ENCODE measurements at regions not wholly inside any gene's neighbourhood (a gene's known extent, or its start where the extent isn't known, plus 50 kb on each side); places are given as distances from the start of the nearest gene placed in this dataset.
"Not testable (repeated sequence)": the region's sequence is repeated elsewhere in the genome, so short reads cannot be mapped to it uniquely, and the experiment has no call there.

GRCh38 chr2:194526121-194526520 is 1130.9 kb upstream of the SLC39A10 start:
- Mint-ChIP-seq H3K27me3 (ENCODE audit: insufficient read depth, unreplicated experiment) (peaks cover 3% of the 10 kb centered on the region), H3K4me1 (ENCODE audit: low read depth, unreplicated experiment) (no peaks in the 10 kb centered on the region), H3K27ac (ENCODE audit: unreplicated experiment) (no peak overlapping the region), H3K4me3 (ENCODE audit: unreplicated experiment) (no peak overlapping the region), H3K9me3 (ENCODE audit: unreplicated experiment) (no peaks in the 10 kb centered on the region), H3K36me3 (ENCODE audit: insufficient read depth, unreplicated experiment) (no peaks in the 10 kb centered on the region)
- H3K9me3 ChIP-seq: no peaks in the 10 kb centered on the region
- no peaks in the 10 kb centered on the region for H3K4me1 ChIP-seq
- no TSS peak for BruUV-seq (replicated peaks)
- CTCF ChIA-PET: no interaction called here
- H3K36me3 ChIP-seq (ENCODE audit: control insufficient read depth, insufficient read depth, low read length): no peaks in the 10 kb centered on the region
- no peak for DNase-seq
- H3K27me3 ChIP-seq (replicated peaks; ENCODE audit: control insufficient read depth, insufficient read depth, low read length): no peaks in the 10 kb centered on the region
- POLR2A ChIA-PET: no interaction called here
- no peak overlapping the region for H3K4me3 ChIP-seq (ENCODE audit: low read depth, low read length)
- intact Hi-C loops (cut with micrococcal nuclease; ENCODE audit: unreplicated experiment): no loop called here
- TF ChIP-seq, protein P1, sequence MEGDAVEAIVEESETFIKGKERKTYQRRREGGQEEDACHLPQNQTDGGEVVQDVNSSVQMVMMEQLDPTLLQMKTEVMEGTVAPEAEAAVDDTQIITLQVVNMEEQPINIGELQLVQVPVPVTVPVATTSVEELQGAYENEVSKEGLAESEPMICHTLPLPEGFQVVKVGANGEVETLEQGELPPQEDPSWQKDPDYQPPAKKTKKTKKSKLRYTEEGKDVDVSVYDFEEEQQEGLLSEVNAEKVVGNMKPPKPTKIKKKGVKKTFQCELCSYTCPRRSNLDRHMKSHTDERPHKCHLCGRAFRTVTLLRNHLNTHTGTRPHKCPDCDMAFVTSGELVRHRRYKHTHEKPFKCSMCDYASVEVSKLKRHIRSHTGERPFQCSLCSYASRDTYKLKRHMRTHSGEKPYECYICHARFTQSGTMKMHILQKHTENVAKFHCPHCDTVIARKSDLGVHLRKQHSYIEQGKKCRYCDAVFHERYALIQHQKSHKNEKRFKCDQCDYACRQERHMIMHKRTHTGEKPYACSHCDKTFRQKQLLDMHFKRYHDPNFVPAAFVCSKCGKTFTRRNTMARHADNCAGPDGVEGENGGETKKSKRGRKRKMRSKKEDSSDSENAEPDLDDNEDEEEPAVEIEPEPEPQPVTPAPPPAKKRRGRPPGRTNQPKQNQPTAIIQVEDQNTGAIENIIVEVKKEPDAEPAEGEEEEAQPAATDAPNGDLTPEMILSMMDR (IDR thresholded peaks at IDR 0.05; ENCODE audit: insufficient read depth in 1 of 2, low read depth in 1 of 2, low read length in 1 of 2, severe bottlenecking in 1 of 2, unreplicated experiment in 1 of 2): no peak

DNA sequence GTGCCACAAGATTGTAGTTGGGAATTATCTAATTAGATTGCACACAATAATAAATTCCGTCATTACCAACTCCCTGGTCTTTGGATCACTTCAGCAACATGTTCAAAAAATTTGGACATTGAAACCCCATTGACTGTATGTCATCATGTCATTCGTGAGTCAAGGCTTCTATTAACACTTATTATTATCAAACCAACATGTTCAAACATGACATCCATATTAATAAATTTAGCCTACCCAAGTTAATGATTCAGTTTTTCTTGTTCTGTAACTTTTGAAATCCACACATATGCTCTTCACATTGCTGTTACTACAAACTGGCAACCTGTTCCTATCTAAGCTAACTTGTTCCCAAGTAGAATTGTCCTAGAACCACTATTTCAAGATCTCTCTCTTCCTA is 1142.7 kb upstream of the SLC39A10 start:
- Histone ChIP-seq H3K36me3 (ENCODE audit: control insufficient read depth, insufficient read depth, low read length) (no peaks in the 10 kb centered on the region), H3K4me3 (ENCODE audit: low read depth, low read length) (no peak overlapping the region), H3K4me1 (no peaks in the 10 kb centered on the region), H3K9me3 (no peaks in the 10 kb centered on the region), H3K27me3 (replicated peaks; ENCODE audit: control insufficient read depth, insufficient read depth, low read length) (no peaks in the 10 kb centered on the region)
- Mint-ChIP-seq H3K27me3 (ENCODE audit: insufficient read depth, unreplicated experiment) (no peaks in the 10 kb centered on the region), H3K9me3 (ENCODE audit: unreplicated experiment) (no peaks in the 10 kb centered on the region), H3K27ac (ENCODE audit: unreplicated experiment) (no peak overlapping the region), H3K4me1 (ENCODE audit: low read depth, unreplicated experiment) (no peaks in the 10 kb centered on the region), H3K36me3 (ENCODE audit: insufficient read depth, unreplicated experiment) (no peaks in the 10 kb centered on the region), H3K4me3 (ENCODE audit: unreplicated experiment) (no peak overlapping the region)
- intact Hi-C loops (cut with micrococcal nuclease; ENCODE audit: unreplicated experiment): no loop called here
- TF ChIP-seq, protein P1 (IDR thresholded peaks at IDR 0.05; ENCODE audit: insufficient read depth in 1 of 2, low read depth in 1 of 2, low read length in 1 of 2, severe bottlenecking in 1 of 2, unreplicated experiment in 1 of 2): no peak
- DNase-seq: no peak
- BruUV-seq (replicated peaks): no TSS peak
- POLR2A ChIA-PET: no interaction called here
- CTCF ChIA-PET: no interaction called here

DNA sequence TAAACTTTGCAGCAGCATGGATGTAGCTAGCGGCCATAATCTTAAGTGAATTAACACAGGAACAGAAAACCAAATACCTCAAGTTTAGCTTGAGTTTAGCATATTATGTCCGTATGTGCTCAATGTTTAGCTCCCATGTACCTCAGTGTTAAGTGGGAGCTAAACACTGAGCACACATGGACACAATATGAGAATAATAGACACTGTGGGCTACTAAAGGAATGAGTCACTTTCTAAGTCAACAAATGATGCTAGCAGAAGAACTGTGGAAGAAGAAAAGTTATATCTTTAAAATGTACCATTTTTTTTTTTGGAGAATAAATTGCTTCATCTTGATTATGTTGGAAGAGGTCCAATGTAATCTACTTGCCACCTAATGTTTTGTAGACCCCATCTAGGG is 1146.0 kb upstream of the SLC39A10 start:
- H3K36me3 Mint-ChIP-seq (ENCODE audit: insufficient read depth, unreplicated experiment); H3K9me3 Mint-ChIP-seq (ENCODE audit: unreplicated experiment); BruUV-seq (replicated peaks); H3K9me3 ChIP-seq; H3K4me1 Mint-ChIP-seq (ENCODE audit: low read depth, unreplicated experiment); H3K4me1 ChIP-seq; H3K4me3 ChIP-seq (ENCODE audit: low read depth, low read length); H3K27ac Mint-ChIP-seq (ENCODE audit: unreplicated experiment); H3K27me3 ChIP-seq (replicated peaks; ENCODE audit: control insufficient read depth, insufficient read depth, low read length); DNase-seq; H3K4me3 Mint-ChIP-seq (ENCODE audit: unreplicated experiment); H3K36me3 ChIP-seq (ENCODE audit: control insufficient read depth, insufficient read depth, low read length); CTCF ChIA-PET; intact Hi-C loops (cut with micrococcal nuclease; ENCODE audit: unreplicated experiment); H3K27me3 Mint-ChIP-seq (ENCODE audit: insufficient read depth, unreplicated experiment); POLR2A ChIA-PET: not testable (repeated sequence)

- BruUV-seq (replicated peaks); H3K4me1 ChIP-seq; H3K27me3 Mint-ChIP-seq (ENCODE audit: insufficient read depth, unreplicated experiment); H3K9me3 Mint-ChIP-seq (ENCODE audit: unreplicated experiment); H3K27me3 ChIP-seq (replicated peaks; ENCODE audit: control insufficient read depth, insufficient read depth, low read length); H3K36me3 Mint-ChIP-seq (ENCODE audit: insufficient read depth, unreplicated experiment); H3K36me3 ChIP-seq (ENCODE audit: control insufficient read depth, insufficient read depth, low read length); H3K4me1 Mint-ChIP-seq (ENCODE audit: low read depth, unreplicated experiment); CTCF ChIA-PET; H3K27ac Mint-ChIP-seq (ENCODE audit: unreplicated experiment); H3K9me3 ChIP-seq; intact Hi-C loops (cut with micrococcal nuclease; ENCODE audit: unreplicated experiment); POLR2A ChIA-PET; H3K4me3 ChIP-seq (ENCODE audit: low read depth, low read length); H3K4me3 Mint-ChIP-seq (ENCODE audit: unreplicated experiment); DNase-seq: not testable (repeated sequence)
Observed at GRCh38 chr2:194504876-194505275, 1152.2 kb upstream of the SLC39A10 start.
